ENCODE measurements at regions not wholly inside any gene's neighbourhood (a gene's known extent, or its start where the extent isn't known, plus 50 kb on each side); places are given as distances from the start of the nearest gene placed in this dataset.

- TF ChIP-seq GATA2 (IDR thresholded peaks at IDR 0.05; ENCODE audit: low read depth, low read length), result no peak
- TF ChIP-seq GATA3 (IDR thresholded peaks at IDR 0.05; ENCODE audit: low read depth, low read length), result no peak
Observed at GRCh38 chr4:1473718-1474117, 67.5 kb upstream of the NKX1-1 start.

All from SH-SY5Y (cell line).